Tibial nerve (tissue), 3 donors: ENCODE measurements at regions not wholly inside any gene's neighbourhood (a gene's known extent, or its start where the extent isn't known, plus 50 kb on each side); places are given as distances from the start of the nearest gene placed in this dataset.

Source experiments
- POLR2A ChIP-seq, 2 donors: fragments of 450-650 bp; IDR thresholded peaks; one replicate each; pipeline ENCODE4 v1.6.1; 2017; ENCODE audit warnings: antibody characterized with exemption in 2 of 2, mild to moderate bottlenecking in 2 of 2, moderate library complexity in 2 of 2
- TF ChIP-seq, protein P1 (sequence below), 5 experiments: fragments of 200-600 bp in 3 of 5; fragments of 450-650 bp in 2 of 5; sonication (generic) in 3 of 5; IDR thresholded peaks; one replicate each; pipeline ENCODE4 v1.5.1; 2016 to 2019; ENCODE audit warnings: antibody characterized with exemption in 5 of 5, mild to moderate bottlenecking in 3 of 5, moderate library complexity in 2 of 5

DNA sequence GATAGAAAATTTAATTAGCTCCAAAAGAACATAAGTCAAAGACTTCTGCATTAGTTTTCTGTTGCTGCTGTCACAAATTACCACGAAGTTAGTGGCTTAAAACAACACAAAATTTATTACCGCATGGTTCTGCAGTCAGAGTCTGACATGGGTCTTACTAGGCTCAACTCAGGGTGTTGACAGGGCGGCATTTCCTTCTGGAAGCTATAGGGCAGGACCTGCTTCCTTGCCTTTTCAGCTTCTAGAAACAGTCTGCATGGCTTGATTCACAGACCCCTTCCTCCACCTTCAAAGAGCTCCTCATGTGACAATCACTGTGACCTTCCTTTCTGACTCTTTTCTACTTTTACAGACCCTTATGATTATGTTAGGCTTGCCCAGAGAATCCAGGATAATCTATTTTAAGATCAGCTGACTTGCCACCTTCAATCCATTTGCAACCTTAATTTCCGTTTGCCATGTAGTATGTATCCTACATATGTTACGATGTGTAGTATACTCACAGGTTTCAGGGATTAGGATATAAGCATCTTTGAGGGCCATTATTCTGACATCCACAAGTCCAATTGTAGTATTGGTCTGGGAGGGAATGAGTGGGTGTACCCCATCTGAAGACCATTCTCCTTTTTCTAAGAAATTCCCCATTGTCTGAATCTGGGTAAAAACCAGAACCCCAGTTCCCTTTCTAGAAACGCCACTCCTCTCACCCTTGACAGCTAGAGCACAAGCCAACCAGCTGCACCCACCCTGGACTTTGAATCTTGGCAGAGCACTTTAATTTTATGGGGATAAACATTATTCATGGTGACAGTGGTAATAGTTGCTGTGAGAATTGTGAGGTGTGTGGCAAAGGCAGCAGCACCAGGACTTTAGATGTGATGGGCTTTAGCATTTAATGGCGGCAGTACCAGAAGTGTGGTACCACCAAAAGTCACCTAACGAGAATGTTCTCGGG lies 265.5 kb downstream of the KCNJ2 start:
- TF ChIP-seq, protein P1, sequence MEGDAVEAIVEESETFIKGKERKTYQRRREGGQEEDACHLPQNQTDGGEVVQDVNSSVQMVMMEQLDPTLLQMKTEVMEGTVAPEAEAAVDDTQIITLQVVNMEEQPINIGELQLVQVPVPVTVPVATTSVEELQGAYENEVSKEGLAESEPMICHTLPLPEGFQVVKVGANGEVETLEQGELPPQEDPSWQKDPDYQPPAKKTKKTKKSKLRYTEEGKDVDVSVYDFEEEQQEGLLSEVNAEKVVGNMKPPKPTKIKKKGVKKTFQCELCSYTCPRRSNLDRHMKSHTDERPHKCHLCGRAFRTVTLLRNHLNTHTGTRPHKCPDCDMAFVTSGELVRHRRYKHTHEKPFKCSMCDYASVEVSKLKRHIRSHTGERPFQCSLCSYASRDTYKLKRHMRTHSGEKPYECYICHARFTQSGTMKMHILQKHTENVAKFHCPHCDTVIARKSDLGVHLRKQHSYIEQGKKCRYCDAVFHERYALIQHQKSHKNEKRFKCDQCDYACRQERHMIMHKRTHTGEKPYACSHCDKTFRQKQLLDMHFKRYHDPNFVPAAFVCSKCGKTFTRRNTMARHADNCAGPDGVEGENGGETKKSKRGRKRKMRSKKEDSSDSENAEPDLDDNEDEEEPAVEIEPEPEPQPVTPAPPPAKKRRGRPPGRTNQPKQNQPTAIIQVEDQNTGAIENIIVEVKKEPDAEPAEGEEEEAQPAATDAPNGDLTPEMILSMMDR (IDR thresholded peaks at IDR 0.05), result no peak
- TF ChIP-seq POLR2A (IDR thresholded peaks at IDR 0.05), result no peak
